8988T (cell line): ENCODE measurements at regions not wholly inside any gene's neighbourhood (a gene's known extent, or its start where the extent isn't known, plus 50 kb on each side); places are given as distances from the start of the nearest gene placed in this dataset.
"Not testable (repeated sequence)": the region's sequence is repeated elsewhere in the genome, so short reads cannot be mapped to it uniquely, and the experiment has no call there.

Source experiments
- DNase-seq: peaks from one replicate; pipeline ENCODE4 v3.0.0; 2011

- DNase-seq = no peak
These were observed 59.0 kb upstream of the ZNF184 start for GRCh38 chr6:27531772-27532459.

DNA sequence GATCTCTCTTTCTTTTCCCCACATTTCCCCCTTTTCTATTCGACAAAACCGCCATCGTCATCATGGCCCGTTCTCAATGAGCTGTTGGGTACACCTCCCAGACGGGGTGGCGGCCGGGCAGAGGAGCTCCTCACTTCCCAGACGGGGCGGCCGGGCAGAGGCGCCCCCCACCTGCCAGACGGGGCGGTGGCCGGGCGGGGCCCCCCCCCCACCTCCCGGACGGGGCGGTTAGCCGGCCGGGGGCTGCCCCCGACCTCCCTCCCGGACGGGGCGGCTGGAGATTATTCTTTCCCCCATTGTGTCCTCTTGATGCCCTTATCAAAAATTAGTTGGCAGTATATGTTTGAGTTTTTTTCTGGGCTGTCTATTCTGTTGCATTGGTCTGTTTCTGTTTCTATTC is 56.9 kb upstream of the ZNF184 start:
- DNase-seq = not testable (repeated sequence)

DNA sequence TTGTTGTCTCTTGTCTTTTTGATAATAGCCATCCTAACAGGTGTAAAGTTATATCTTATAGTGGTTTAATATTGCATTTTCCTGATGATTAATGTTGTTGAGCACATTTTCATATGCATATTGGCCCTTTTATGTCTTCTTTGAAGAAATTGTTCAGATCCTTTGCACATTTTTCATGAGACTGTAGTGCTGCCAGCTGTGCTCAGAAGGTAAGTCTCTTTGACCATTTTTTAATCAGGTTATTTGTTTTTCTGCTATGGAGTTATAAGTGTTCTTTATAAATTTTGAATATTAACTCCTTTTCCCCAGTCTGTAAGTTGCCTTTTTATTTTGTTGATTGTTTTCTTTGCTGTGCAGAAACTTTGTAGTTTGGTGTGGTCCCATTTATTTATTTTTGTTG is 55.8 kb upstream of the ZNF184 start:
- no peak for DNase-seq
